GM18502 (cell line): ENCODE measurements at regions not wholly inside any gene's neighbourhood (a gene's known extent, or its start where the extent isn't known, plus 50 kb on each side); places are given as distances from the start of the nearest gene placed in this dataset.
"Not testable (repeated sequence)": the region's sequence is repeated elsewhere in the genome, so short reads cannot be mapped to it uniquely, and the experiment has no call there.

Experiments used
- ATAC-seq: cut with Tn5 transposase; IDR thresholded peaks from one replicate; pipeline ENCODE4 v1.9.1; 2021; ENCODE audit warnings: mild to moderate bottlenecking; ENCODE audit not compliant: unreplicated experiment, poor library complexity

GRCh38 chr13:58318495-58319167 lies 687.1 kb downstream of the PCDH17 start:
- no peak for ATAC-seq

GRCh38 chr13:58324161-58324560 lies 692.6 kb downstream of the PCDH17 start:
- ATAC-seq: no peak

- no peak for ATAC-seq
Measured at GRCh38 chr13:58329746-58330145, 698.2 kb downstream of the PCDH17 start.

GRCh38 chr13:58340895-58341294 lies 709.4 kb downstream of the PCDH17 start:
- ATAC-seq: no peak

- no peak for ATAC-seq
Measured at GRCh38 chr13:58341318-58341717, 709.8 kb downstream of the PCDH17 start.

GRCh38 chr13:58343076-58343475 lies 711.5 kb downstream of the PCDH17 start:
- no peak for ATAC-seq

GRCh38 chr13:58352100-58352499 lies 720.6 kb downstream of the PCDH17 start:
- ATAC-seq: not testable (repeated sequence)

- no peak for ATAC-seq
Measured at GRCh38 chr13:58369936-58370335, 738.4 kb downstream of the PCDH17 start.

- ATAC-seq: no peak
Measured at GRCh38 chr13:58376349-58376748, 744.8 kb downstream of the PCDH17 start.

GRCh38 chr13:58376775-58377174 lies 745.2 kb downstream of the PCDH17 start:
- no peak for ATAC-seq

- no peak for ATAC-seq
Measured at GRCh38 chr13:58379221-58379620, 747.7 kb downstream of the PCDH17 start.

- ATAC-seq: not testable (repeated sequence)
Measured at GRCh38 chr13:58385336-58385735, 753.8 kb downstream of the PCDH17 start.

- no peak for ATAC-seq
Measured at GRCh38 chr13:58397596-58398387, 766.2 kb downstream of the PCDH17 start.

- no peak for ATAC-seq
Measured at GRCh38 chr13:58399263-58399662, 767.7 kb downstream of the PCDH17 start.

GRCh38 chr13:58406545-58406944 lies 775.0 kb downstream of the PCDH17 start:
- no peak for ATAC-seq

GRCh38 chr13:58429917-58430316 lies 798.4 kb downstream of the PCDH17 start:
- no peak for ATAC-seq

GRCh38 chr13:58434943-58435342 lies 803.4 kb downstream of the PCDH17 start:
- ATAC-seq: no peak

- no peak for ATAC-seq
Measured at GRCh38 chr13:58437427-58437826, 805.9 kb downstream of the PCDH17 start.

- ATAC-seq: no peak
Measured at GRCh38 chr13:58446979-58447378, 815.4 kb downstream of the PCDH17 start.

GRCh38 chr13:58452123-58452623 lies 820.6 kb downstream of the PCDH17 start:
- no peak for ATAC-seq

GRCh38 chr13:58455094-58455493 lies 823.5 kb downstream of the PCDH17 start:
- ATAC-seq: no peak

- ATAC-seq: no peak
Measured at GRCh38 chr13:58461217-58461616, 829.7 kb downstream of the PCDH17 start.
